Stomach (tissue), 4 donors: ENCODE measurements at regions not wholly inside any gene's neighbourhood (a gene's known extent, or its start where the extent isn't known, plus 50 kb on each side); places are given as distances from the start of the nearest gene placed in this dataset.

Experiments
- EP300 ChIP-seq: sonication (generic); formaldehyde crosslinking; IDR thresholded peaks from one replicate; pipeline ENCODE4 v1.6.1; 2017; ENCODE audit warnings: antibody characterized with exemption
- POLR2A ChIP-seq, 4 donors: fragments of 450-650 bp; IDR thresholded peaks; one replicate each; pipeline ENCODE4 v1.6.1; 2016; ENCODE audit warnings: antibody characterized with exemption in 4 of 4, control low read depth in 2 of 4, mild to moderate bottlenecking in 1 of 4, moderate library complexity in 1 of 4
- POLR2AphosphoS5 ChIP-seq, 3 donors: sonication (generic); formaldehyde crosslinking; IDR thresholded peaks; one replicate each; pipeline ENCODE4 v1.6.1; 2016; ENCODE audit warnings: antibody characterized with exemption in 3 of 3
- TF ChIP-seq, protein P1 (sequence below), 7 experiments: fragments of 450-650 bp in 4 of 7; fragments of 200-600 bp in 3 of 7; sonication (generic) in 3 of 7; IDR thresholded peaks; one replicate each; pipeline ENCODE4 v1.5.1; 2016 to 2019; ENCODE audit warnings: antibody characterized with exemption in 7 of 7, control low read depth in 2 of 7, mild to moderate bottlenecking in 1 of 7

DNA sequence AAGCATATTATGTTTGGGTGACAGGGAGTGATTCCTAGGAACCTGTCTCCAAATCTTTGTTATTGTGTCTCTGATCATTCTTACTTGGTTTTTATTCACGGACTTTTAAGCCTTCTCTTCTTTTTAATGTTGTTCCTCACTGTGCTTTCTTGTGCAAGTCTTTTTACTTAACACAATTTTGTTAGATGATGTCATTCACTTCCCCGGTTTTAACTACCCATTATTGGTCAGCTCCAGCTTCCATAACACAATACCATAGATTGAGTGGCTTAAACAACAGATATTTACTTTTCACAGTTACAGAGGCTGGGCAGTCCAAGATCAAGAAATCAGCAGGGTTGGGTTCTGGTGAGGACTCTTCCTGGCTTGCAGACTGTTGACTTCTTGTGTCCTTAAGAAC is 436.3 kb upstream of the CBLB start:
- TF ChIP-seq, protein P1, sequence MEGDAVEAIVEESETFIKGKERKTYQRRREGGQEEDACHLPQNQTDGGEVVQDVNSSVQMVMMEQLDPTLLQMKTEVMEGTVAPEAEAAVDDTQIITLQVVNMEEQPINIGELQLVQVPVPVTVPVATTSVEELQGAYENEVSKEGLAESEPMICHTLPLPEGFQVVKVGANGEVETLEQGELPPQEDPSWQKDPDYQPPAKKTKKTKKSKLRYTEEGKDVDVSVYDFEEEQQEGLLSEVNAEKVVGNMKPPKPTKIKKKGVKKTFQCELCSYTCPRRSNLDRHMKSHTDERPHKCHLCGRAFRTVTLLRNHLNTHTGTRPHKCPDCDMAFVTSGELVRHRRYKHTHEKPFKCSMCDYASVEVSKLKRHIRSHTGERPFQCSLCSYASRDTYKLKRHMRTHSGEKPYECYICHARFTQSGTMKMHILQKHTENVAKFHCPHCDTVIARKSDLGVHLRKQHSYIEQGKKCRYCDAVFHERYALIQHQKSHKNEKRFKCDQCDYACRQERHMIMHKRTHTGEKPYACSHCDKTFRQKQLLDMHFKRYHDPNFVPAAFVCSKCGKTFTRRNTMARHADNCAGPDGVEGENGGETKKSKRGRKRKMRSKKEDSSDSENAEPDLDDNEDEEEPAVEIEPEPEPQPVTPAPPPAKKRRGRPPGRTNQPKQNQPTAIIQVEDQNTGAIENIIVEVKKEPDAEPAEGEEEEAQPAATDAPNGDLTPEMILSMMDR (IDR thresholded peaks at IDR 0.05): no peak
- TF ChIP-seq POLR2A (IDR thresholded peaks at IDR 0.05): no peak
- TF ChIP-seq POLR2AphosphoS5 (IDR thresholded peaks at IDR 0.05): no peak
- no peak for TF ChIP-seq EP300
